PC-3 (cell line): ENCODE measurements at regions not wholly inside any gene's neighbourhood (a gene's known extent, or its start where the extent isn't known, plus 50 kb on each side); places are given as distances from the start of the nearest gene placed in this dataset.
A peak's percentile ranks its signal among the peaks of the same experiment; 100 is the strongest.

Experiments used
- ATAC-seq: fragments of 200-7000 bp; cut with Tn5 transposase; 2 replicates; pipeline ENCODE4 v1.9.1; 2020; ENCODE audit warnings: mild to moderate bottlenecking, moderate library complexity
- BruUV-seq: library from RNA; stranded (reverse); fragments of 400-500 nt; replicated peaks from 2 replicates; lab custom pipeline; 2021; lab: Mats Ljungman, UMichigan
- CTCF ChIA-PET: fragments of 300-600 bp; sonication (Branson Sonifier 250); formaldehyde crosslinking; loops from one replicate; lab custom pipeline; 2022; ENCODE audit warnings: antibody characterized with exemption; lab: Charles Lee
- POLR2A ChIA-PET: fragments of 300-600 bp; sonication (Branson Sonifier 250); formaldehyde crosslinking; loops from one replicate; lab custom pipeline; 2022; ENCODE audit warnings: antibody characterized with exemption; ENCODE audit not compliant: unreplicated experiment; lab: Charles Lee
- DNase-seq: peaks from one replicate; pipeline ENCODE4 v3.0.0-alpha.2; 2015
- H2AFZ ChIP-seq: fragments of 300-600 bp; sonication (generic); 2 replicates; pipeline ENCODE4 v1.6.0; 2016; ENCODE audit warnings: antibody characterized with exemption, low read length
- H3F3A ChIP-seq: fragments of 300-600 bp; sonication (generic); one replicate; pipeline ENCODE4 v1.6.0; 2017; ENCODE audit warnings: antibody characterized with exemption, low read length, control low read depth, mild to moderate bottlenecking; ENCODE audit not compliant: unreplicated experiment
- H3K27ac ChIP-seq: fragments of 300-600 bp; sonication (generic); 2 replicates; pipeline ENCODE4 v1.5.1; 2016; ENCODE audit warnings: mild to moderate bottlenecking, low read length
- H3K27me3 ChIP-seq: fragments of 300-600 bp; sonication (generic); 2 replicates; pipeline ENCODE4 v1.6.1; 2016; ENCODE audit warnings: low read length, mixed read lengths
- H3K36me3 ChIP-seq: fragments of 300-600 bp; sonication (generic); 2 replicates; pipeline ENCODE4 v1.6.1; 2016; ENCODE audit warnings: low read depth, mixed run types, low read length, mixed read lengths
- H3K4me1 ChIP-seq: fragments of 300-600 bp; sonication (generic); 2 replicates; pipeline ENCODE4 v1.5.1; 2016; ENCODE audit warnings: low read length; ENCODE audit not compliant: insufficient read depth
- H3K4me2 ChIP-seq: fragments of 300-600 bp; sonication (generic); 2 replicates; pipeline ENCODE4 v1.6.0; 2016; ENCODE audit warnings: low read length
- H3K4me3 ChIP-seq: fragments of 300-600 bp; sonication (generic); 2 replicates; pipeline ENCODE4 v1.5.1; 2016; ENCODE audit warnings: mild to moderate bottlenecking, low read length, mixed read lengths
- H3K79me2 ChIP-seq: fragments of 300-600 bp; sonication (generic); 2 replicates; pipeline ENCODE4 v1.6.1; 2017; ENCODE audit warnings: low read length, mixed read lengths
- H3K9ac ChIP-seq: fragments of 300-600 bp; sonication (generic); 2 replicates; pipeline ENCODE4 v1.6.0; 2016; ENCODE audit warnings: mild to moderate bottlenecking, low read length
- H3K9me2 ChIP-seq: fragments of 300-600 bp; sonication (generic); replicated peaks from 2 replicates; pipeline ENCODE4 v1.6.1; 2016; ENCODE audit warnings: mixed run types, low read length, mixed read lengths
- H3K9me3 ChIP-seq: fragments of 300-600 bp; sonication (generic); 2 replicates; pipeline ENCODE4 v1.6.1; 2016; ENCODE audit warnings: low read length, mixed read lengths
- H4K20me1 ChIP-seq: fragments of 300-600 bp; sonication (generic); 2 replicates; pipeline ENCODE4 v1.6.1; 2016; ENCODE audit warnings: low read length, mixed read lengths
- CTCF ChIP-seq: fragments of 300-600 bp; sonication (generic); conservative IDR thresholded peaks from 2 replicates; pipeline ENCODE4 v1.5.1; 2017; ENCODE audit warnings: antibody characterized with exemption, low read depth, mild to moderate bottlenecking, low read length
- EZH2 ChIP-seq: fragments of 300-600 bp; sonication (generic); IDR thresholded peaks from one replicate; pipeline ENCODE4 v1.6.1; 2017; ENCODE audit warnings: antibody characterized with exemption, mild to moderate bottlenecking, low read length; ENCODE audit not compliant: unreplicated experiment
- EZH2phosphoT487 ChIP-seq: fragments of 300-600 bp; sonication (generic); IDR thresholded peaks from 2 replicates; pipeline ENCODE4 v1.6.1; 2018; ENCODE audit warnings: mild to moderate bottlenecking, antibody characterized with exemption, low read length, borderline replicate concordance
- intact Hi-C: fragments of 100-400 bp; cut with micrococcal nuclease; formaldehyde crosslinking; loops from 2 replicates; pipeline ENCODE4 v1.9.0; 2023

GRCh38 chr12:90106568-90106967, 397.9 kb upstream of the ATP2B1 start:
- peak overlapping the region; percentile 84 for H3K27ac ChIP-seq

GRCh38 chr12:90102957-90103652, 394.5 kb upstream of the ATP2B1 start:
- Histone ChIP-seq H3F3A (no peaks in the 10 kb centered on the region), H3K36me3 (no peaks in the 10 kb centered on the region), H3K4me1 (peaks cover 44% of the 10 kb centered on the region), H3K27ac (no peak overlapping the region), H3K4me2 (no peak overlapping the region), H3K4me3 (no peak overlapping the region), H3K79me2 (no peaks in the 10 kb centered on the region), H3K9ac (no peak overlapping the region), H3K9me3 (no peaks in the 10 kb centered on the region), H3K27me3 (no peaks in the 10 kb centered on the region), H4K20me1 (no peaks in the 10 kb centered on the region), H3K9me2 (no peaks in the 10 kb centered on the region), H2AFZ (no peak overlapping the region)
- ATAC-seq, result peak; percentile 73
- peak; percentile 61 for DNase-seq
- ChIA-PET POLR2A (no interaction called here), CTCF (no interaction called here)
- BruUV-seq, result no TSS peak
- TF ChIP-seq EZH2 (no peak), CTCF (peak; percentile 83)
- intact Hi-C loops, result loop anchor here (2.0 to 5.0 kb wide), 4 partner anchors 141 to 560 kb away; partner anchors contain the start of gene ATP2B1

More at GRCh38 chr12:90106568-90106967, 397.9 kb upstream of the ATP2B1 start:
- intact Hi-C loops, result no loop called here
- ChIA-PET POLR2A (no interaction called here), CTCF (no interaction called here)
- H4K20me1 ChIP-seq, result no peaks in the 10 kb centered on the region
- no peaks in the 10 kb centered on the region for H3K79me2 ChIP-seq
- peak overlapping the region; percentile 47 for H3K9ac ChIP-seq
- BruUV-seq, result no TSS peak
- H3K27me3 ChIP-seq, result no peaks in the 10 kb centered on the region
- TF ChIP-seq EZH2phosphoT487 (no peak), CTCF (no peak), EZH2 (no peak)
- H3K36me3 ChIP-seq, result no peaks in the 10 kb centered on the region
- H3K4me1 ChIP-seq, result peaks cover 18% of the 10 kb centered on the region
- no peaks in the 10 kb centered on the region for H3K9me3 ChIP-seq
- no peak overlapping the region for H3K4me3 ChIP-seq
- no peaks in the 10 kb centered on the region for H3F3A ChIP-seq
- DNase-seq (peak; percentile 65), ATAC-seq (peak; percentile 93)
- H2AFZ ChIP-seq, result no peak overlapping the region
- no peaks in the 10 kb centered on the region for H3K9me2 ChIP-seq
- H3K4me2 ChIP-seq, result peak overlapping the region; percentile 9; the same call in 1 of the 2 replicates

- Histone ChIP-seq H3K9me2 (no peaks in the 10 kb centered on the region), H3K27me3 (no peaks in the 10 kb centered on the region), H3K4me1 (peaks cover 31% of the 10 kb centered on the region), H3K4me2 (no peak overlapping the region), H3K36me3 (no peaks in the 10 kb centered on the region), H3F3A (no peaks in the 10 kb centered on the region), H3K79me2 (no peaks in the 10 kb centered on the region), H3K4me3 (no peak overlapping the region), H2AFZ (no peak overlapping the region), H3K27ac (peak overlapping the region; percentile 32), H3K9me3 (no peaks in the 10 kb centered on the region), H3K9ac (no peak overlapping the region), H4K20me1 (no peaks in the 10 kb centered on the region)
- POLR2A ChIA-PET, result interaction anchor here (0.6 kb wide), 1 partner anchor 123 kb away, joined by 4 read pairs; no protein-coding TSS in a partner anchor
- intact Hi-C loops, result loop anchor here (5.0 kb wide), 3 partner anchors 138 to 468 kb away; partner anchors contain the start of gene ATP2B1
- DNase-seq (peak; percentile 23), ATAC-seq (no peak)
- TF ChIP-seq EZH2, result no peak
- no peak for TF ChIP-seq CTCF
- no peak for TF ChIP-seq EZH2phosphoT487
- CTCF ChIA-PET, result no interaction called here
- BruUV-seq, result no TSS peak
Measured at GRCh38 chr12:90100579-90100978, 391.9 kb upstream of the ATP2B1 start.
